ENCODE measurements at regions not wholly inside any gene's neighbourhood (a gene's known extent, or its start where the extent isn't known, plus 50 kb on each side); places are given as distances from the start of the nearest gene placed in this dataset.

DNA sequence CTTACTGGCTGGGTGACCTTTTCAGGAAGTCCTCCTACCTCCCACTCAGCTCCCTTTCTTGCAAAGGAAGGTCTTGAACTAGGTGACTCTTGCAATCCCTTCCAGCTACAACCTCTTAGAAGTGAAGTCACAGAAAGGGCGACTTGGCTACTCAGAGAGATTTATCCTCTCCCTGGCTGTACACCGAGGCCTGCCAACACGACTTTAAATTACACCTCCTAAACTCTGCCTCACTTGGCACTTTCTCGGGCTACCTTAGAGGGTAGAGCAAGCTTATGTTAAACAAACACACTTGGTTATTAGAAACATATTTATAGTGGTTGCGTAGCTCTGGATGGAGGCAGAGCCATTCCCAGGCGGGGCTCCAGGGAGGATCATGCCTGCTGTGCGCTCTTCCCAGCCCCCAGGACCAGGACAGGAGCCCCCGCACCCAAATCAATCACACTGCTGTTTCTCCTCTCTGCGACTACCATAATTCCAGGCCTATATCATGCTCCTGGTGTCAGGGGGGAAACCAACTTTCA lies 358.4 kb downstream of the BUD13 start:
- DNase-seq (ENCODE audit: low read depth, low spot score): no peak
- Histone ChIP-seq H3K4me3 (ENCODE audit: low read depth, low read length) (no peak overlapping the region), H3K9me3 (ENCODE audit: control insufficient read depth, insufficient read depth, low read length) (no peaks in the 10 kb centered on the region), H3K27me3 (ENCODE audit: control insufficient read depth, insufficient read depth, low read length) (no peaks in the 10 kb centered on the region), H3K27ac (ENCODE audit: low read depth, low read length) (no peak overlapping the region)
- CTCF ChIA-PET: no interaction called here
- TF ChIP-seq, protein P1, sequence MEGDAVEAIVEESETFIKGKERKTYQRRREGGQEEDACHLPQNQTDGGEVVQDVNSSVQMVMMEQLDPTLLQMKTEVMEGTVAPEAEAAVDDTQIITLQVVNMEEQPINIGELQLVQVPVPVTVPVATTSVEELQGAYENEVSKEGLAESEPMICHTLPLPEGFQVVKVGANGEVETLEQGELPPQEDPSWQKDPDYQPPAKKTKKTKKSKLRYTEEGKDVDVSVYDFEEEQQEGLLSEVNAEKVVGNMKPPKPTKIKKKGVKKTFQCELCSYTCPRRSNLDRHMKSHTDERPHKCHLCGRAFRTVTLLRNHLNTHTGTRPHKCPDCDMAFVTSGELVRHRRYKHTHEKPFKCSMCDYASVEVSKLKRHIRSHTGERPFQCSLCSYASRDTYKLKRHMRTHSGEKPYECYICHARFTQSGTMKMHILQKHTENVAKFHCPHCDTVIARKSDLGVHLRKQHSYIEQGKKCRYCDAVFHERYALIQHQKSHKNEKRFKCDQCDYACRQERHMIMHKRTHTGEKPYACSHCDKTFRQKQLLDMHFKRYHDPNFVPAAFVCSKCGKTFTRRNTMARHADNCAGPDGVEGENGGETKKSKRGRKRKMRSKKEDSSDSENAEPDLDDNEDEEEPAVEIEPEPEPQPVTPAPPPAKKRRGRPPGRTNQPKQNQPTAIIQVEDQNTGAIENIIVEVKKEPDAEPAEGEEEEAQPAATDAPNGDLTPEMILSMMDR (IDR thresholded peaks at IDR 0.05; ENCODE audit: low read depth, low read length): no peak
- POLR2A ChIA-PET: no interaction called here

DNA sequence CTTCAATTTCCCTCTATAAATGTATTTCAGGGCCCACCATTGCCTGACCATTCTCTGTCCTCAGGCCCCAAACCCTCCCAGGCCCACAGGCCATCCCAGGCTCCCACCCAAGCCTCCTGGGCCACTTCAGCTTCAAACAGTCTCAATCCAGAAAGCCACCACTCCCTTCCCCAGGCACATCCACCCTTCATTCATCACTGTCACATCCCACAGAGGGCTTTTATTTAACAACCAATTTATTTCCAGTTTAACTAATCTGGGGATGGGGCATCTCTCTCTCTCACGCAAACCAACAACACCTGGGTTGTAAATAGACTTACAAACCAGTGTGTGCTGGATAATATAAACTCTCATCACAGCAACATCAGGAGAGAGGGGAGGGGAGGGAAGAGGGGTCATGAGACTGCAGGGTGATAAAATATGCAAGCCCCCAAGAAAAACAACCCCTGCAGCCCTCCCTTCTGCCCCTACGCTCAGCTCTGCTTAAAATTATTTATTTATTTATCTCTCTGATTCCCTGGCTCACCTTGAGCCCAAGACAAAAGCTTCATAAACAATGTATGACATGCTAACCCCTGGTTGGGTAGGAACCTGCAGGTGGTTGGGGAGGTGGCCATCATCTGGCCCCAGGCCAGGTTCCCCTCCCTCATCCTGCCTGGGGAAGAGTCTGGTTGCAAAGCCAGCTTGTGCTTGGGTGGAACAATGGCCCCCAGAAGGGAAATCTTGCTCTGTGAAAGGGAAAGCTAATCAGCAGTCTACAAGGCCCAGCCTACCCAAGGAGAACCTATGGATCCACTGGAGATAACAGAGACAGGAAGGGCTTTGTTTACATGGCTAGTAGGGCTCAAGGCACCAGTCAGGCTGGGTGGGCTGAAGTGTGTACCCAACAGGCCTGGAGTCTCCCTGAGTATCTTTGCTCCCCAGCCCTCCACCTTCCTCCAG lies 359.2 kb downstream of the BUD13 start:
- TF ChIP-seq, protein P1 (IDR thresholded peaks at IDR 0.05; ENCODE audit: low read depth, low read length): no peak
- Histone ChIP-seq H3K27me3 (ENCODE audit: control insufficient read depth, insufficient read depth, low read length) (no peaks in the 10 kb centered on the region), H3K4me3 (ENCODE audit: low read depth, low read length) (no peak overlapping the region), H3K9me3 (ENCODE audit: control insufficient read depth, insufficient read depth, low read length) (no peaks in the 10 kb centered on the region), H3K27ac (ENCODE audit: low read depth, low read length) (no peak overlapping the region)
- ChIA-PET CTCF (no interaction called here), POLR2A (no interaction called here)
- DNase-seq (ENCODE audit: low read depth, low spot score): no peak

GRCh38 chr11:116412118-116412889 lies 360.5 kb downstream of the BUD13 start:
- no peaks in the 10 kb centered on the region for H3K9me3 ChIP-seq (ENCODE audit: control insufficient read depth, insufficient read depth, low read length)
- DNase-seq (ENCODE audit: low read depth, low spot score): no peak
- H3K4me3 ChIP-seq (ENCODE audit: low read depth, low read length): no peak overlapping the region
- TF ChIP-seq, protein P1 (IDR thresholded peaks at IDR 0.05; ENCODE audit: low read depth, low read length): no peak
- CTCF ChIA-PET: no interaction called here
- no peak overlapping the region for H3K27ac ChIP-seq (ENCODE audit: low read depth, low read length)
- POLR2A ChIA-PET: no interaction called here
- H3K27me3 ChIP-seq (ENCODE audit: control insufficient read depth, insufficient read depth, low read length): no peaks in the 10 kb centered on the region

DNA sequence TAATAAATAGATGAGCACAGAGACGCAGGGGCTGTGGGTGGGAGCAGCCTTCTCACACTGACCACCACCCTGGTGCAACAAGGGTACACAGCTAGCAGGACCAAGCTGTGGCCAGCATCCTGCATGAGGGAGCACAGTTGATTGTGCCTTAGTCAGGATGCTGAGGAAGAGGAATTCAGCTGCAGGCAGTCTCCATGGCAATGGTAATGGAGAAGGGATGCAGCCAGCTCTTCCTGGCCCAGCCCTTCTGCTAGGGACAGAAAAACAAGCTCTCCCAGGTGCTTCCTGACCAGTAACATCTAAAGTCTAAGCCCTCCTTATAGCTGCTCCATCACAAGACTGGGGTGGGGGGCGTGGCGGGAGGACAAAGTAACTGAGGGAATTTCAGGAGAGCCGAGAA lies 363.5 kb downstream of the BUD13 start:
- Histone ChIP-seq H3K27ac (ENCODE audit: low read depth, low read length) (no peak overlapping the region), H3K9me3 (ENCODE audit: control insufficient read depth, insufficient read depth, low read length) (no peaks in the 10 kb centered on the region), H3K27me3 (ENCODE audit: control insufficient read depth, insufficient read depth, low read length) (no peaks in the 10 kb centered on the region), H3K4me3 (ENCODE audit: low read depth, low read length) (no peak overlapping the region)
- TF ChIP-seq, protein P1 (IDR thresholded peaks at IDR 0.05; ENCODE audit: low read depth, low read length): no peak
- no peak for DNase-seq (ENCODE audit: low read depth, low spot score)
- POLR2A ChIA-PET: no interaction called here
- CTCF ChIA-PET: interaction anchor here (0.6 kb wide), 1 partner anchor 128 kb away, joined by 8 read pairs; no protein-coding TSS in a partner anchor

GRCh38 chr11:116406042-116406441 lies 366.7 kb downstream of the BUD13 start:
- CTCF ChIA-PET: no interaction called here

More at GRCh38 chr11:116406042-116406441, 366.7 kb downstream of the BUD13 start:
- H3K4me3 ChIP-seq (ENCODE audit: low read depth, low read length): no peak overlapping the region
- no peak for DNase-seq (ENCODE audit: low read depth, low spot score)
- no peaks in the 10 kb centered on the region for H3K9me3 ChIP-seq (ENCODE audit: control insufficient read depth, insufficient read depth, low read length)
- H3K27ac ChIP-seq (ENCODE audit: low read depth, low read length): no peak overlapping the region
- TF ChIP-seq, protein P1 (IDR thresholded peaks at IDR 0.05; ENCODE audit: low read depth, low read length): no peak
- POLR2A ChIA-PET: no interaction called here
- no peaks in the 10 kb centered on the region for H3K27me3 ChIP-seq (ENCODE audit: control insufficient read depth, insufficient read depth, low read length)
